ENCODE measurements at regions not wholly inside any gene's neighbourhood (a gene's known extent, or its start where the extent isn't known, plus 50 kb on each side); places are given as distances from the start of the nearest gene placed in this dataset.

DNA sequence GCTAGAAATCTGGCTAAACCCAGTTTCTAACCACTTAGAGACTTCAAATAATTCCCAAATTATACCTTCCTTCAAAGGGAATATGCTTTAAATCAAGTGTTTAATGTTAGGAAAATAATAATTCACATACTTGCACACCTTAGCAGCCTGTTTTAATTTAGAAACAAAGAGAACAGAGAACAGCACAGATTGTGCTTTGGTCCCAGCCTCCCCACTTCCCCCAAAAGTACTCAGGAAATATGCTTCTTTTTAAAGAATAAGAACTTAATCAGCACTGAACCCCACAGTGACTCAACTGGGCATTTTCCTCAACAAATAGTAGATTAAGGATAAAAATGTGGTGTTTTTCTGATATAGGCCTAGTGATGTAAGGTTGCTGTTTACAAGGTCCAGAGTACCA lies 295.8 kb downstream of the GBA3 start:
- DNase-seq (ENCODE audit: low read depth in 4 of 4, low spot score in 3 of 4), result no peak

DNA sequence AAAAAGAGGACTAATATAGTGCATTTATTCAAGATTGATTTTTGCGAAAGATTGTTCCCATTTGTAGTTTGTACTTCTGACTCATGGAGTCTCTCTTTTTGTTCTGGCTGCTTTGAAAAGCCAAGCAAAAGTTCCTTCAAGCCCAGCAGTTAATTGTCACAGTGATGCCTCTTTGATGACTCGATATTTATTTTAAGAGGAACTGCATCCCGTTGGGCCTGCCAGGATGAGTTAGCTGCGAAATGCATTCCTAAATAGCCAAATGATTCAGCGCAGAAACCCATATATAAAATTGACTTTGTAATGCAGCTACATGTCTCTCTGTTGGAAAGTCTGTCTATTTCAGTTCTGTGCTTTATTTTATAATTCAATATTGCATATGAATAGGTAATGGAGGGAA lies 295.1 kb downstream of the GBA3 start:
- DNase-seq (ENCODE audit: low read depth in 4 of 4, low spot score in 3 of 4), result no peak

DNA sequence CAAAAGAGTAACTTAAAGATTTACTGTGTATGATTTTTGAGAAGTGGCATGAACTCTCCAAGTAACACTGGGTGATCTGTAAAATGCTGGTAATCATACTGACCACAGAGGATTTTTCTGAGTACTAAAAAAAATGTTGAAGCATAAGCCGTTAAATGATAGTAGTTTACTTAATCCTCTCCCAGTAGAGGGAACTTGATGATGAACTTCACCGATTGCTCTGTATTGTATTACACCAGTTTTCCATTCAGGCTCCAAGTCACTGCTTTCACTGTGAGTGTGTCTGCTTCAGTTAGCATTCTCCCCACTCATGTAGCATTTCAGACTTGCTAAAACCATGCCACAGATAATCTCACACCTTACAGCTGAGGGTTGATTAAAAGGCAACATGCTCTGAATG lies 294.1 kb downstream of the GBA3 start:
- no peak for DNase-seq (ENCODE audit: low read depth in 4 of 4, low spot score in 3 of 4)

DNA sequence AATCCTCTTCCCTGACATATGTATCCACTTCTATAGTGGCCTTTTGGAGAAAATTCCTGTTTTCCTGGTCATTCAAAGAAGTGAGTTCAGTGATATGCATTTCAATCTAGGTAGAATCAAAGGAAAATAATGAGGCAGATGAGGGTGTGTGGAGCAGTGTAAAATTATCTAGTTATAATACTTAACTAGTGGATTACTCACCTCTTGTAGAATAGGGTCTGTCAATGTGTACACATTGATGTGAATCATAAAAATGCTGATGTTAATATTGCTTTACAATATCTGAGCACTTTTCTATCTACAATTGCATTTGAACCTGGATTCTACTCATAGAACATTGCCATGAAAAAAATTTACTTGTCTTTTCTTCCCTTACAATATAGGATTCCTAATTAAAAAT lies 293.5 kb downstream of the GBA3 start:
- no peak for DNase-seq (ENCODE audit: low read depth in 4 of 4, low spot score in 3 of 4)

DNA sequence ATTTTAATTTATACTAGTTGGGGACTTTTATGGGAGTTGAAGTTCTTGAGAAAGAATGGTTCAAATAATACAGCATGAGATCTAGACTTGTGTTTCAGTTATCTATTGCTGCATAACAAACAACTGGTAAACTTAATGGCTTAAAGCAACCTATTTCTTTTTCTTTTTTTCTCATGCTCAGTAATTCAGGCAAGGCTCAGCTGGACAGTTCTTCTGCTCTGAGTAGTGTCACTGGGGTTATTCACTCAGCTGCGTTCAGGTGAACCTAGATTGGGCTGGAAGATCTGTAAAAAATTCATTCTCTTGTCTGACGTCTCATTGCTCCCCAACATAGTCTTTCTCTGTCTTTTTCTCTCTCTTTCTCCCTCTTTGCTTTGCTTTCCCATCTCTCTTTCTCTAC lies 291.7 kb downstream of the GBA3 start:
- no peak for DNase-seq (ENCODE audit: low read depth in 4 of 4, low spot score in 3 of 4)

DNA sequence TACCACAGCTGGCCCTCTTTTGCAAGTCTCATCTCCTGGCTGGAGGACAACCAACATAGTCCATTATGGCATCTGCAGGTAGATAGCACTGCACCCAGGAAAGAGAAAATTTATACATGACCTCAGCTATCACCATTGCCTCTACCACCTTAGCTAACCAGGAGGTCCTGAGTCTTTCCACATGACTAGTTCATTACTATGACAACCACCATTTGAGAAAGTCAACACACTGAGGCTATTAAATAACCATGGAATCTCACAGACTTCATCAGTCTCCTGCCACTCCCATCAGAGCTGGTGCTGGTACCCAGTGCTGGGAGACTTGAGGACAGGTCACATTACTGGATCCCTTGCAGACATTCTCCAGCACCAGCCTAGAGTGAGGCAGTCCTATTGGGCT lies 285.9 kb downstream of the GBA3 start:
- no peak for DNase-seq (ENCODE audit: low read depth in 4 of 4, low spot score in 3 of 4)

DNA sequence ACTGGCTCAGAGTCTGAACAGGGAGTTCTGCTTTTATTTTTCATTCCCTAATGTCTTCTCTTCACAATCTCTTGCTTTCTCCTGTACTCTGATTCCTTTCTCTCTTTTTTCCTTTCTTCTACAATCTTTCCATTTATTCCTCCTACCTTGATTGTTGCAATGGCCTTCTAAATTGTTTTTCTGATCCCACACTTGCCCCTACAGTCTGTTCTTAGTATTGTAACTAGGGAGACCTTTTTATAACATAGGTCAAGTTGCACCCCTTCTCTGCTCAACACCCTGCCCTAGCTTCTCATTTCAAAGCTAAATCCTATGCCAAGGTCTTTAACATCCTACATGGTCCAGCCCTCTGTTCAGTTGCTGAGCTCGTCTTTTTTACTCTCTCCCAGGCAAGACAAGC lies 277.9 kb downstream of the GBA3 start:
- no peak for DNase-seq (ENCODE audit: low read depth in 4 of 4, low spot score in 3 of 4)

DNA sequence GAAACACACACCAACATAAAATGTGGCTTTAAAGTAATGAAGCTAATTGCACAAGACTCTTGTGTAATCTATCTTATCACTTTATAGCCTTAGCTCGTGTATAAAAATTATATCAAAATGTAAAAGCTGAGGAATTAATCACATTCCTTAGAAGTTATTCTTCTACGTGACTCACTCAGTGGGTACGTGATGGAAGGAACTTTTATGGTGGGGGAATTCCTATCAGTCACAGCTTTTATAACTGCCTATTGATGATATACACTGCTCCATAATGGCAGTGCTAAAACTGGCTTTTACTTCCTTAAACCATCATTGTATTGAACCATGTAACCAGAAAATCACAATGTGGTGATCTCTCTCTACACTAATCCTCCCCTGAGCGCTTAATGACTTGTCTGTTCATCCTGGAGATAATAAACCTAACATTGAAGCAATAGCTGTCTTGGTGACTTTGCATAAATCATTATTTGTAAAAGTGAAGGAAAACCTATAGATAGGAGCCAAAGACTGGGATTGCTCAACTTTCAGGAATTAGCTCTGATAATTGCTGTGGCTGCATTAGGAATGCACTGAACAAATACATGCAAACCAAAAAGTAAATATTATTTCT lies 276.7 kb downstream of the GBA3 start:
- DNase-seq (ENCODE audit: low read depth in 4 of 4, low spot score in 3 of 4), result no peak

DNA sequence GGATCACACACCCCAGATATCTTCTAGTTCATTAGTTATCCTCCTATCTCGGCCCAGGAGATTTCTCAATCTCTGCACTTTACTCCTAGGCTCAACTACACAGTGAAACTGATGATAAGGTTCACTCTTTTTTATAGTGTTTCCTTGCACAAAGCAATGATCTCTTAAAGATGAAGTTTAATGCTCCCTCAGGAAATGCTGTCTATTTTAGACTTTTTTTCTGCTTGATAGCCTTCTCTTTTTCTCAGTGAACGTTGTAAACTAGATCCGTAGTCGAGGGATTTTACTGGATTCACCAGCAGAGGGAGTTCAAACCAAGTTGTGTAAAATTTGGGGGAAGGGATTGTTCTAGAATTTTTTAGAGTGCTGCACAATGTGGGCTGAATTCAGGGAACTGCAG lies 269.6 kb downstream of the GBA3 start:
- no peak for DNase-seq (ENCODE audit: low read depth in 4 of 4, low spot score in 3 of 4)

DNA sequence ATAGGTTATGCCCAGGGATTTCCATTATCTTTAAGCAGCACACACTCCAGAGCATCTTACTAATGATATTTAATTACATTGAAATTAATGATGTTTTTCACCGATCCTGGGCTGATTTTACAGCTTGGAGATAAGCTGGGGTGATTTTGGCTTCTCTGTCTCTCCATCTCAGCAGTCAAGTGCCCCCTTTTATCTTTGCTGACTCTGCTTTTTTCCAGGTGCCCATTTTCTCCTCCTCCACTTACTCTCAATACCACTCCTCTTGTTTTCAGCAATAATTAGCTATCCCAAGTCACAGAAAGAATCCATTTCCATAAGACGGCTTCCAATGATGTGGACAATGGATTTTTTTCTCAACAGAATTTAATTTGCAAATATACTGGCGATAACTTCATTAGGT lies 266.7 kb downstream of the GBA3 start:
- no peak for DNase-seq (ENCODE audit: low read depth in 4 of 4, low spot score in 3 of 4)

DNA sequence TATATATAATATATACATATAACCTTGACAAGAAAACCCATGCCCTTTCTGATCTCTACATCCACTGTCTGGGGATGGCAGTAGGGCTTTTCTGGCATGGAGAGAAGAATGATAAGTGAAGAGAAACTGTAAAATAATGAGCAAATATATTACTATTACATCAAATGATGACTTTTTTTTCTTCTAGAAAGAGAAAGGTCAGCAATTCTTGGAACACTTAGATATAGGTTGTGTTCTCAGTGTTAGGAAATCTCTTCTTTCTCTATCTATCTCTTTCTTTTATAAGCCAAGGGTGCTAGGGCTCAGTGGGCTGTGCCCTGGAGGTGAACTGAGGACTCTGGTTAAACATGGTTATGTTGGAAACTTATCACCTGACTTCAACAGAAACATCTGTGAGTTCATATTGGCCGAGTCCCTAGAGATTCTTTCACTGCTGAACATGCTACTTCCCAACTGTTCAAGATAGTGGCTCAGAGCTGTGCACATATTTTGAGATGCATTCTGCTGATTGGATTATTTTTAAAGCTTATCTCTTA lies 265.1 kb downstream of the GBA3 start:
- DNase-seq (ENCODE audit: low read depth in 4 of 4, low spot score in 3 of 4), result no peak

DNA sequence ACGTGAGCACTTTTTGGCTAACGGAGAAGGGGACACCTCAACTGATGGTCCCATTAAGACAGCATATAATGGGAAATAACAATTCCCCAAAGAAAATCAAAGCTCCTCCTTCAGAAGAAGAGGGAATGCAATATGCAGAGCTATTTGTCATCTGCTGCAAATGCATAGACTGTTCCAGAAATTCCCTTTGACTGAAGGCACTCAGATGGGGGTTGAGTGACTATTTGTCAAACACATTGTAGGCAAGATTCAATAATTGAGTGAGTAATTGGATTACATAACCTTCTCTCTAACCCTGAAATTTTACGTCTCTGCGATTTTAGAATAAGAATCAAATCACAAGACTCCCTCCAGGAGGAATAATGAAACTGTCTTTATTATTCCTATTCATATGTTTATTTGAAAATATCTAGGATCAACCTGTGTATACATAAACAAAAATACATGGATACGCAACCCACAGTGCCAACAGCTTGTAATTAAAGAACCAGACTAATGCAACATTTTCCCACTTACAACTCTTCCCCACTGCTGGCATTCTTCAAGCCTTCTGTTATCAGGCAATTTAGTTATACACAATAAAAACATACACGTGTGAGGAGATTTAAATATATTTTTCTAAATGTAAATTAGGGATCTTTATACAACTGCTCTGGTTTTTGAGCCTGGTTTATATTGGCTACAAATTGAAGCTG lies 256.6 kb downstream of the GBA3 start:
- DNase-seq (ENCODE audit: low read depth in 4 of 4, low spot score in 3 of 4), result no peak

DNA sequence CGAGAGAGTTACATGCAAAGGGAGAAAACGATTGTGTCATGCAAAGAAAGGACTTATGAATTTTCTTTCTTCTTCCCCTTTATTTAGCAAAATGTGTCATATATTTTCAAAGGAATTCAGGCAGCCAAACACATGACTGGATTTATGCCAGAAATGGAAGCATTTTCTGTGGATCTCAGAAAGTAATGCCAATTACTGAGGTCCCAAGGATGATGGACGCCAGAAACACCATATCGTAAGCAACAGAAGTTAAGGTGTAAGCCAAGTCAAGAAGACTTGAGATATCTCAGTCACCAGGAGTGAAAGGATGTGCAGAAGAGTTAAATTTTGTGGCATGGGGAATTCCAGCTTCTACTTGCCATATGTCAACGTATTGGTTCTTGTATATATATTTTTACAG lies 255.1 kb downstream of the GBA3 start:
- no peak for DNase-seq (ENCODE audit: low read depth in 4 of 4, low spot score in 3 of 4)

DNA sequence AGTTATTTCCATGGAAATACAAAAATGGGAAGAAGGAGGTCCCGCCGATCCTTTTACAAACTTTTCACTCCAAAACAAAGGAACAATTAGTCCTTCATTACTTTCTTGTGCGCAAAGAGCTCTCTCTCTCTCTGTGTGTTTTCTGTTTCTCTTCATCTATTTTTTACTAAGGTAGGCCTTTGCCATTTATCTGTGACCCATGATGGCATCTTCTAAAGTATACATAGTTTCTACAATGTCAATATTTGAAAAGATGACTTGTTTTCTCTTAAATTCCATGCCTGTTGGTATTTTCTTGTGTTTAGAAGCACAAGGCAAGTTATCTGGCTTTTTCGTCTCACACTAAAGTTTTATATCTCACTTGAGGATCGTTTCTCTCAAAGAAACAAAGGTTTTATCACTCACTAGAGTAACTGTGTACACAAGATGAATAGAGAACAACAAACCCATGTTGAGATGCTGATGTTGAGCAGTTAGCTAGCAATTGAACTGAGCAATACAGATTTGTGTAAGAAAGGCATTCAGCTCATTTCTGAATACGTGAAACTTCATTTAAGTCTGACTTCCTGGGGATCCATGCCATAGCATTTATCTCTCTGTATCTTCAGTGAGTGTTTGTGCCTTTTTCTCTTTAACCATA lies 250.3 kb downstream of the GBA3 start:
- DNase-seq (ENCODE audit: low read depth in 4 of 4, low spot score in 3 of 4), result no peak

DNA sequence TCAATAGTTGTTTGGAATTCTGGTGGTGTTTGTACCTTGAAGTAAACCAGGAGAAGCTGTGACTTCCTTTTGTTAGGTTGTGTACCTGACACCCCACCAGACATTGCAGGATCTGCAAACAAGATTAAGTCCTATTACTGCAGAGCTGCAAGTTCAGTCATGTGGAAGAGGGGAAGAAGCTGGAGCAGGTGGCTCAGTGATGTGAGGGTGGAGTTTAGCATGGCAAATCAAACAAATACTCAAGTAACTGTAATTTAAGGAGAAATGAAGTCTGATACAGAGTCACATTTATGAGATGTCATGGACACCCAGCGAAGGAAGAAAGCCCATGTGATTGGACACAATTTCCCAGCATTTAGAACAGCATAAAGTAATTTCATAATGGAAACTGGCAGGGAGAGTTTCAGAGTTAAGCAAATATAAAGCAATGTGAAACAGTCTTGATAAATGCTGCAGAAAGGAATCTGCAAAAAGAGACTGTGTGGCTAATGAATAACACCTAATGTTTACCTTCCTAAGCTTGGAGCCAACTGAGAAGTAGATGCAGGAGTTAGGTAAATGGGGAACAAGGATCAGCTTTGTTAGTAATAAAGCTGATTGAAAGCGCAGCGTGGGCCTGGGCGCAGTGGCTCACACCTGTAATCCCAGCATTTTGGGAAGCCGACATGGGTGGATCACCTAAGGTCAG lies 249.1 kb downstream of the GBA3 start:
- DNase-seq (ENCODE audit: low read depth in 4 of 4, low spot score in 3 of 4), result no peak

DNA sequence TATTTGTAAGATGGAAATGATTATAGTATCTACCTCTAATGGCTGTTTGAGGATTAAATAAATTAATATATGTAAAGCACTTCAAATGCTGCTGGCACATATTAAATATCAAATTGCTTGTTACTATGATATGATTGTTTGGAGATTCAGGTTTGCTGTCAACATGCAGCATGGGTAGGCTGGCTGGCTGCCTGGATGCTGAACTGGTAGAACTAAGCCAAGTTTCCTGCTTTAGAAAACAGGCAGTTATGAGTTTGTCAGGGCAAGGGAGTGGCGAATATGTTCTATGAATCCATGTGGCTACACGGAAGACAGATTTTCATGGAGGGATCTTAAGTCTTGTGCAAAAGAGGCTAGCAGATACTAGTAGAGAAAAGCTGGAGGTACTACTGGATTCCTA lies 239.6 kb downstream of the GBA3 start:
- no peak for DNase-seq (ENCODE audit: low read depth in 4 of 4, low spot score in 3 of 4)

DNA sequence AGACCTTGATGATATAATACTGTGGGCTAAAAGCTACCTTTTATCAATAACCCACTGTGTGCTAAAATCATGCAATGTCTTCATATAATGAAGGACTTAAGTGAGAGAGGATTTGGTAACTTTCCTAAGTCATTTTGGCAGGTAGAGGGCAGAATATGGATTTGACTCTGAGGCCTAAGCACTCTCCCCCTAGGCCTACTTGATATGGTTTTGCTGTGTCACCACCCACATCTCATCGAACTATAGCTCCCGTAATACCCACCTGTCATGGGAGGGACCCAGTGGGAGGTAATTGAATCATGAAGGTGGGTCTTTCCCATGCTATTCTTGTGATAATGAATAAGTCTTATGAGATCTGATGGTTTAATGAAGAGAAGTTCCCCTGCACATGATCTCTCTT lies 229.7 kb downstream of the GBA3 start:
- DNase-seq (ENCODE audit: low read depth in 4 of 4, low spot score in 3 of 4), result no peak

DNA sequence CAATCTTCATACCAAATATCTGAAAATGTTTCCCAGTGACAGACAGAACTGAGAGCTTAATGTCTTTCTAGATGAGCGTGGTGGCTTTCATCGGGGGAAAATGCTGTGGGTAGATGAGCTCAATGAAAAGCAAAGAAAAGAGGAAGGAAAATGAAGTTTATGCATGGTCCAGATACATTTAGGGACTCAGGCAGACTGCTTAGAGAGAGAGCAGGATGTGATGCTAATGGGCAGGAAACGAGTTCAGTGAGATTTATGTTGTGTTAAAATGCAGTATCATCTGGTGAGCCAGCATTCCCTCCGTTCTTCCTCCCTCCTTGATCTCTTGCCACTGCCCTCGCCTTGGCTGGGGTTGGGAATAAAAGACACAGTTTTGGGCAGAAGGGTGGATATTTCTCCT lies 229.2 kb downstream of the GBA3 start:
- DNase-seq (ENCODE audit: low read depth in 4 of 4, low spot score in 3 of 4), result no peak

DNA sequence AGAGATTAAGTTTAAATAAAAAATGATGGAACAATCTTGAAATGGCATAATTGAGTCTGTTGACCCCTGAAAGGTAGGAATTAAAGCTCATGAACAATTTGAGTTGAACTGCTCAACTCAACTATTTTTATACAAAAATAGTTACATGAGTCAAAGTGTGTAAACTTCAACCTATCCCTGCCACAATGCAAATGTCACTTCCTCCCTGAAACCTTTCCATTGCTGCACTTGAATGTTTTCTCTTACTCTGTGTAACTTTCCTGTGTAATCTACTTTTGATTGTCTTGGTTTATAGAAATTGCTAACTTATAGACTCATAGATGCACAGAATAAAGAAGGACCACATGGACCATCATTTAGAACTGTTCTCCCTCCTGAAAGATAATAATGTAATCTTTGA lies 218.5 kb downstream of the GBA3 start:
- DNase-seq (ENCODE audit: low read depth in 4 of 4, low spot score in 3 of 4), result no peak

DNA sequence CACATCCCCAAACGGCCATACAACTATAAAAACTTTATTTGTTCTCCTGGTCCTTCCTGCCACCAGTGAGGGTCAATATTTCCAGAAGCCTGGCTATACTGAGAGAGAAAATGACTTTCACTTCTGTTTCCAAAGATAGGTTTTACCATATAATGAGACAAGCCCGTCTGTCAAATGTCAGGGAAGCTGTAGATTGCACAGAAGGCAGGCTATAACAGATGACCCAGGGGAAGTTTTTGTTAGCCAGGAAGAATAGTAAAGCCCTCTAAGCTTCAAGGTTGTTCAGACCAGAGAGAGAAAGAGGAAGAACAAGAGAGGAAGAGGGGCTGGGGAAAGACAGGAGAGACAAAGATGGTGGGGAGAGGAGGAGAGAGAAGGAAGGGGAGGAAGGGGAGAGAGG lies 217.5 kb downstream of the GBA3 start:
- DNase-seq (ENCODE audit: low read depth in 4 of 4, low spot score in 3 of 4), result no peak

DNA sequence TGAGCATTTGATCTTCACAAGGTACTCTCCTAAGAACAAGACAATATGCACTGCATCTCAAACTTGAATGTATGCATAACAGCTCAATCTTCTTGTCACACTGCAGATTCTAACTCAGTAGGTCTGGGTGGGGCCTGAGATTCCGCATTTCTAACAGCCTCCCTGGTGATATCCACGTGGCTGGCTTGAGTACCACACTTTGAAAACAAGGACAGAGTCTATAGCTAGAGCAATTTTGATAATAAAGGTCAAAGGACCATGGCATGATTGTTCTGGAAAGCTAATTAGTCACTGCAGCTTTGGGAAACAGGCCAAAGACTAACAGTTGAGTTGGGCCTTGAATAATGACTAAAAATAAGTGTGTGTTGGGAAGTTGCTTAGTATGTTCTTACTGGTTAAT lies 213.3 kb downstream of the GBA3 start:
- no peak for DNase-seq (ENCODE audit: low read depth in 4 of 4, low spot score in 3 of 4)

DNA sequence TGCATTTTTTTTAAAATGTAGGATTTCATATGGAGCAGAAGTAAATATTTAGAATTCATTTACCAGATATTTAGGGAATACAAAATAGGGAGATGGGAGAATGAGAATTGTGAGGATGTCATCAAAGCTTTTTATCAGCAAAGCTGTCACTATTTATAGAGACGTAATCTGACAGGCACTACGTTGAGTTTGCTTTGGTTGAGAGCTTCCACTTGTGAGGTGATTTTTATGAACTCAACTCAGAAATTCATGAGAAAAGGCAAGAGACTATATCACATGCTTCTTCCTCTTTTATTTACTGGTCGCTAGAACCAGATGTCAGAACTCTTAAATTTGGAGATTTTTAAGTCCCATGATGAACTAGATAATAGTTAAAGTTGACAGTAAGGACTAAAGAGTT lies 211.2 kb downstream of the GBA3 start:
- DNase-seq (ENCODE audit: low read depth in 4 of 4, low spot score in 3 of 4), result no peak
